HL-60 (cell line): ENCODE measurements at regions not wholly inside any gene's neighbourhood (a gene's known extent, or its start where the extent isn't known, plus 50 kb on each side); places are given as distances from the start of the nearest gene placed in this dataset.

Source experiments
- DNase-seq, 2 experiments: peaks; one replicate each; pipeline ENCODE4 v3.0.0-alpha.2; 2010 to 2020; ENCODE audit warnings: low read depth in 1 of 2, low spot score in 1 of 2
- H3K27ac ChIP-seq: fragments of 250-450 bp; sonication (Bioruptor Pico); replicated peaks from 2 replicates; pipeline ENCODE4 v1.5.1; 2020; ENCODE audit warnings: mild to moderate bottlenecking, moderate library complexity
- H3K27me3 ChIP-seq: fragments of 250-450 bp; sonication (Bioruptor Pico); 2 replicates; pipeline ENCODE4 v1.5.1; 2021; ENCODE audit warnings: mild to moderate bottlenecking, moderate library complexity; ENCODE audit not compliant: insufficient read depth, poor library complexity, severe bottlenecking
- H3K4me3 ChIP-seq: replicated peaks from 2 replicates; pipeline ENCODE4 v1.5.1; 2011; ENCODE audit warnings: mild to moderate bottlenecking, control low read depth, low read length; ENCODE audit not compliant: insufficient read depth
- CTCF ChIP-seq: IDR thresholded peaks from one replicate; pipeline ENCODE4 v1.5.1; 2011; ENCODE audit warnings: low read length, control low read depth, inconsistent platforms; ENCODE audit not compliant: insufficient read depth
- GABPA ChIP-seq: IDR thresholded peaks from 2 replicates; pipeline ENCODE4 v1.6.1; 2012; ENCODE audit warnings: low read depth
- POLR2AphosphoS5 ChIP-seq: IDR thresholded peaks from 2 replicates; pipeline ENCODE4 v1.6.1; 2012; ENCODE audit warnings: low read depth
- SPI1 ChIP-seq: IDR thresholded peaks from 2 replicates; pipeline ENCODE4 v1.6.1; 2012; ENCODE audit warnings: low read depth, mild to moderate bottlenecking, borderline replicate concordance
- TF ChIP-seq, protein P1 (sequence below): IDR thresholded peaks from 2 replicates; pipeline ENCODE4 v1.6.1; 2012; ENCODE audit warnings: low read depth; ENCODE audit not compliant: insufficient replicate concordance

DNA sequence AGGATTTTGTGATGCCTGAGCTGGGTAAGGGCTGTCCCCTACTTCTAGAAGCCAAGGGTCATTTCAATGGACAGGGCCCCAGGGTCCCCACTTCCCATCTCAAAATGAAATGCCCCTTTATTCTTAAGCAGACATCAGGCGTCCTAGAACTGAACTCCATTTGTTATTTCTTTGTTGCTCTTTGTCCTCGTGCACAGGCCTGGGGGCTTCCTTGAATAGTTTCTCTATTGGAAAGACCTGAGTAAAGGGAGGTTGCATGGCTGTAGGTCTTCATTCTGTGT lies 311.4 kb upstream of the ZNF32 start:
- Histone ChIP-seq H3K27me3 (peaks cover 5% of the 10 kb centered on the region), H3K4me3 (no peak overlapping the region), H3K27ac (no peak overlapping the region)
- TF ChIP-seq POLR2AphosphoS5 (no peak), GABPA (no peak), CTCF (no peak), SPI1 (no peak)
- TF ChIP-seq, protein P1, sequence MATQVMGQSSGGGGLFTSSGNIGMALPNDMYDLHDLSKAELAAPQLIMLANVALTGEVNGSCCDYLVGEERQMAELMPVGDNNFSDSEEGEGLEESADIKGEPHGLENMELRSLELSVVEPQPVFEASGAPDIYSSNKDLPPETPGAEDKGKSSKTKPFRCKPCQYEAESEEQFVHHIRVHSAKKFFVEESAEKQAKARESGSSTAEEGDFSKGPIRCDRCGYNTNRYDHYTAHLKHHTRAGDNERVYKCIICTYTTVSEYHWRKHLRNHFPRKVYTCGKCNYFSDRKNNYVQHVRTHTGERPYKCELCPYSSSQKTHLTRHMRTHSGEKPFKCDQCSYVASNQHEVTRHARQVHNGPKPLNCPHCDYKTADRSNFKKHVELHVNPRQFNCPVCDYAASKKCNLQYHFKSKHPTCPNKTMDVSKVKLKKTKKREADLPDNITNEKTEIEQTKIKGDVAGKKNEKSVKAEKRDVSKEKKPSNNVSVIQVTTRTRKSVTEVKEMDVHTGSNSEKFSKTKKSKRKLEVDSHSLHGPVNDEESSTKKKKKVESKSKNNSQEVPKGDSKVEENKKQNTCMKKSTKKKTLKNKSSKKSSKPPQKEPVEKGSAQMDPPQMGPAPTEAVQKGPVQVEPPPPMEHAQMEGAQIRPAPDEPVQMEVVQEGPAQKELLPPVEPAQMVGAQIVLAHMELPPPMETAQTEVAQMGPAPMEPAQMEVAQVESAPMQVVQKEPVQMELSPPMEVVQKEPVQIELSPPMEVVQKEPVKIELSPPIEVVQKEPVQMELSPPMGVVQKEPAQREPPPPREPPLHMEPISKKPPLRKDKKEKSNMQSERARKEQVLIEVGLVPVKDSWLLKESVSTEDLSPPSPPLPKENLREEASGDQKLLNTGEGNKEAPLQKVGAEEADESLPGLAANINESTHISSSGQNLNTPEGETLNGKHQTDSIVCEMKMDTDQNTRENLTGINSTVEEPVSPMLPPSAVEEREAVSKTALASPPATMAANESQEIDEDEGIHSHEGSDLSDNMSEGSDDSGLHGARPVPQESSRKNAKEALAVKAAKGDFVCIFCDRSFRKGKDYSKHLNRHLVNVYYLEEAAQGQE, result no peak
- no peak for DNase-seq

DNA sequence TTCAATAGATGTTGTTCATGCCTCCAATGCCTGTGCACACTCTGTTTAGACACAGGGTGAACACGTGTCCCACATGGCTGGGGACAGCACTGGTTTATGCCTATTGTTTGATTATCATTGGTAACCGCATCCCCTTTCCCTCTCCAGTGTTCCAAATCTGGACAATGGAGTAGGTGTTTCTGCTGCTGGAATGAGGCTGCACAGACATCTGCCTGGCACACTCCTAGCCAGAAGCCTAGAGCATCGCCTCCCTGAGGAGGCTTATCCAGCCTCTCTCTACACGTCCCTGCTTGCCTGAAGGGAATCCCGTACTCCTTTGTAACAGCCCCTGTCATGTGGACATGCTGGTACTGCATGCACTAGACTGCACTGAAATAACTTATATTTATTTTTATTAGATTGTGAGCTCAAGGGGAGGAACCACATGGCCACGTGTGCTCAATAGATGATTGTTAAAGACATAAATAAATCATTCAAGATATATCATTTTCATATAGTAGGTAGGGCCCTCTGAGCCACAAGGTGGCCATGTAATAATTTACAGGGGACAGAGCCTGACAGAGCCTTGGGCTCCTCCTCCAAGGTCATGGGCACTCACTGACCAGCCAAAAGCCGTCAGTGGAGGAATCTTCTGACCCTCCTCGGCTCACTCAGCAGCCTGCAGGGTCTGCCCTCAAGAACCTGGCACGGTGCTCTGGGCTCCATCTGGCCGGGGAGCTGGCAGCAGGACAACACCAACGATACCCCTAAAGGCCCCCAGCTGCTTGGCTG lies 310.9 kb upstream of the ZNF32 start:
- Histone ChIP-seq H3K4me3 (no peak overlapping the region), H3K27ac (no peak overlapping the region), H3K27me3 (no peaks in the 10 kb centered on the region)
- TF ChIP-seq CTCF, result no peak
- TF ChIP-seq, protein P1, result no peak
- DNase-seq, result no peak

DNA sequence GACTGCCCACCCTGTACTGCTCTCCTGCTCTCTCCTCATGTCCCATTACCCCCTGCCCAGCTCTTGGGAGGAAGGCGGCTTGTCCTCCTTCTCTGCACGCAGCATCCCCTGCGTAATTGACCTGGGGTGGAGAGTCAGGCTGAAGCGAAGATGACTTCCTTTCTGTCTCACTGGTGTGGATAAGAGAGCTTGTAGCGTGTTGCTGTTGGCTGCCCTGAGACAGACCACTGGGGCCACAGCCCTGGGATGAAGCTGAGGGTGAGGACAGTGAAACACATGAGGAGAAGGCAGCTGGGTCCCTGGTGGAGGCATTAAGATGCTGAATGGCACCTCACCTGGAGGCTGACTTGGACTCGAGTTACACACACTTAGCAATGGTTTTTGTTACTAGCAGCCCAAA lies 310.3 kb upstream of the ZNF32 start:
- Histone ChIP-seq H3K4me3 (no peak overlapping the region), H3K27me3 (no peaks in the 10 kb centered on the region), H3K27ac (no peak overlapping the region)
- DNase-seq, result no peak
- TF ChIP-seq SPI1, result no peak
- no peak for TF ChIP-seq CTCF
- no peak for TF ChIP-seq POLR2AphosphoS5
- TF ChIP-seq GABPA, result no peak
- TF ChIP-seq, protein P1, result no peak
